H9 (cell line): ENCODE measurements at regions not wholly inside any gene's neighbourhood (a gene's known extent, or its start where the extent isn't known, plus 50 kb on each side); places are given as distances from the start of the nearest gene placed in this dataset.

Experiments
- DNase-seq: peaks from one replicate; pipeline ENCODE4 v3.0.0-alpha.2; 2017
- H2AFZ ChIP-seq: one replicate; pipeline ENCODE4 v1.6.1; 2013; ENCODE audit warnings: mild to moderate bottlenecking, low read length, control low read depth, moderate library complexity
- H2AK5ac ChIP-seq: 2 replicates; pipeline ENCODE4 v1.6.1; 2013; ENCODE audit warnings: low read length, control low read depth, mixed read lengths; ENCODE audit not compliant: insufficient read length
- H2BK120ac ChIP-seq: one replicate; pipeline ENCODE4 v1.6.1; 2013; ENCODE audit warnings: low read depth, mild to moderate bottlenecking, low read length, control low read depth, inconsistent platforms; ENCODE audit not compliant: poor library complexity, severe bottlenecking
- H2BK12ac ChIP-seq: 2 replicates; pipeline ENCODE4 v1.6.1; 2013; ENCODE audit warnings: low read length, control low read depth, mixed read lengths, low read depth; ENCODE audit not compliant: insufficient read length
- H2BK15ac ChIP-seq: 2 replicates; pipeline ENCODE4 v1.6.1; 2013; ENCODE audit warnings: low read depth, low read length, control low read depth
- H2BK20ac ChIP-seq: one replicate; pipeline ENCODE4 v1.6.1; 2013; ENCODE audit warnings: low read depth, mild to moderate bottlenecking, low read length, control low read depth, inconsistent platforms; ENCODE audit not compliant: poor library complexity, severe bottlenecking
- H2BK5ac ChIP-seq: 2 replicates; pipeline ENCODE4 v1.6.1; 2013; ENCODE audit warnings: low read length, control low read depth, mixed read lengths; ENCODE audit not compliant: insufficient read length
- H3K14ac ChIP-seq: 2 replicates; pipeline ENCODE4 v1.6.1; 2013; ENCODE audit warnings: low read length, control low read depth; ENCODE audit not compliant: insufficient read depth
- H3K18ac ChIP-seq: 2 replicates; pipeline ENCODE4 v1.6.1; 2013; ENCODE audit warnings: low read depth, mild to moderate bottlenecking, mixed read lengths, low read length, control low read depth; ENCODE audit not compliant: insufficient read length
- H3K23ac ChIP-seq: 2 replicates; pipeline ENCODE4 v1.6.1; 2013; ENCODE audit warnings: low read length, control low read depth, mixed read lengths, low read depth; ENCODE audit not compliant: insufficient read length
- H3K23me2 ChIP-seq: 2 replicates; pipeline ENCODE4 v1.6.1; 2013; ENCODE audit warnings: low read depth, mild to moderate bottlenecking, mixed read lengths, low read length, control low read depth; ENCODE audit not compliant: insufficient read length, poor library complexity, severe bottlenecking
- H3K27ac ChIP-seq: 2 replicates; pipeline ENCODE4 v1.5.1; 2013; ENCODE audit warnings: low read length, control low read depth, mixed read lengths, low read depth; ENCODE audit not compliant: insufficient read length
- H3K27me3 ChIP-seq: 2 replicates; pipeline ENCODE4 v1.6.1; 2013; ENCODE audit warnings: low read length, control low read depth, inconsistent platforms; ENCODE audit not compliant: insufficient read depth
- H3K4ac ChIP-seq: 2 replicates; pipeline ENCODE4 v1.6.1; 2013; ENCODE audit warnings: low read depth, mild to moderate bottlenecking, control low read depth, inconsistent platforms, low read length, moderate library complexity
- H3K4me1 ChIP-seq: 2 replicates; pipeline ENCODE4 v1.6.1; 2013; ENCODE audit warnings: low read length, control low read depth, inconsistent platforms; ENCODE audit not compliant: insufficient read depth
- H3K4me2 ChIP-seq: 2 replicates; pipeline ENCODE4 v1.6.1; 2013; ENCODE audit warnings: low read length, control low read depth, mixed read lengths; ENCODE audit not compliant: insufficient read length, insufficient read depth
- H3K56ac ChIP-seq: 2 replicates; pipeline ENCODE4 v1.6.1; 2013; ENCODE audit warnings: low read depth, mild to moderate bottlenecking, mixed read lengths, low read length, control low read depth; ENCODE audit not compliant: insufficient read length
- H3K79me1 ChIP-seq: 2 replicates; pipeline ENCODE4 v1.6.1; 2013; ENCODE audit warnings: low read depth, mild to moderate bottlenecking, moderate library complexity, low read length, control low read depth, inconsistent platforms; ENCODE audit not compliant: insufficient read depth, poor library complexity, severe bottlenecking
- H3K79me2 ChIP-seq: 2 replicates; pipeline ENCODE4 v1.6.1; 2013; ENCODE audit warnings: low read length, control low read depth, inconsistent platforms; ENCODE audit not compliant: insufficient read depth
- H3K9ac ChIP-seq: 2 replicates; pipeline ENCODE4 v1.6.1; 2013; ENCODE audit warnings: low read length, control low read depth, mixed read lengths; ENCODE audit not compliant: insufficient read length; ENCODE audit errors: extremely low read depth
- H3K9me3 ChIP-seq: one replicate; pipeline ENCODE4 v1.6.1; 2013; ENCODE audit warnings: low read depth, low read length, inconsistent platforms; ENCODE audit not compliant: control insufficient read depth
- H3T11ph ChIP-seq: one replicate; pipeline ENCODE4 v1.6.1; 2013; ENCODE audit warnings: mild to moderate bottlenecking, low read length, control low read depth, inconsistent platforms
- H4K20me1 ChIP-seq: one replicate; pipeline ENCODE4 v1.6.1; 2013; ENCODE audit not compliant: control insufficient read depth, insufficient read length, insufficient read depth
- H4K5ac ChIP-seq: 2 replicates; pipeline ENCODE4 v1.6.1; 2013; ENCODE audit warnings: low read depth, mild to moderate bottlenecking, mixed read lengths, low read length, control low read depth; ENCODE audit not compliant: insufficient read length
- H4K8ac ChIP-seq: replicated peaks from 2 replicates; pipeline ENCODE4 v1.6.1; 2013; ENCODE audit warnings: low read length, control low read depth, mixed read lengths, low read depth; ENCODE audit not compliant: insufficient read length
- H4K91ac ChIP-seq: 2 replicates; pipeline ENCODE4 v1.6.1; 2013; ENCODE audit warnings: low read depth, mild to moderate bottlenecking, moderate library complexity, mixed read lengths, low read length, control low read depth; ENCODE audit not compliant: insufficient read length
- H3K27ac Mint-ChIP-seq, 3 experiments: 2 replicates in 2 of 3; 3 replicates in 1 of 3; pipeline ENCODE4 v1.8.0; 2020 to 2021; ENCODE audit warnings: mixed read lengths in 3 of 3, mild to moderate bottlenecking in 1 of 3, moderate library complexity in 1 of 3
- H3K27me3 Mint-ChIP-seq: 2 replicates; pipeline ENCODE4 v1.8.0; 2021; ENCODE audit warnings: low read depth, mild to moderate bottlenecking, moderate library complexity, mixed read lengths
- H3K36me3 Mint-ChIP-seq, 3 experiments: 2 replicates in 2 of 3; 3 replicates in 1 of 3; pipeline ENCODE4 v1.8.0; 2020 to 2021; ENCODE audit warnings: low read depth in 3 of 3, mixed read lengths in 3 of 3; ENCODE audit not compliant: insufficient read depth in 1 of 3
- H3K4me1 Mint-ChIP-seq, 2 experiments: 2 replicates each; pipeline ENCODE4 v1.8.0; 2020; ENCODE audit warnings: mixed read lengths in 2 of 2
- H3K4me3 Mint-ChIP-seq, 2 experiments: 2 replicates in 1 of 2; 3 replicates in 1 of 2; pipeline ENCODE4 v1.8.0; 2020 to 2021; ENCODE audit warnings: mild to moderate bottlenecking in 2 of 2, mixed read lengths in 2 of 2, moderate library complexity in 1 of 2
- H3K9me3 Mint-ChIP-seq, 2 experiments: 2 replicates in 1 of 2; 3 replicates in 1 of 2; pipeline ENCODE4 v1.8.0; 2020; ENCODE audit warnings: mild to moderate bottlenecking in 2 of 2, mixed read lengths in 2 of 2, moderate library complexity in 1 of 2
- CTCF ChIP-seq: fragments of 200-600 bp; sonication (generic); conservative IDR thresholded peaks from 3 replicates; pipeline ENCODE4 v1.8.0; 2021; ENCODE audit warnings: antibody characterized with exemption, mild to moderate bottlenecking
- WGBS: extraction: QIAGEN DNeasy Blood & Tissue Kit; methylation state at CpG from one replicate; pipeline ENCODE4 v1.1.7; 2013; ENCODE audit warnings: missing lambda C conversion rate, low lambda C conversion rate, mixed read lengths; ENCODE audit not compliant: insufficient read length; ENCODE audit errors: extremely low coverage; 5-methylcytosine and 5-hydroxymethylcytosine counted together

DNA sequence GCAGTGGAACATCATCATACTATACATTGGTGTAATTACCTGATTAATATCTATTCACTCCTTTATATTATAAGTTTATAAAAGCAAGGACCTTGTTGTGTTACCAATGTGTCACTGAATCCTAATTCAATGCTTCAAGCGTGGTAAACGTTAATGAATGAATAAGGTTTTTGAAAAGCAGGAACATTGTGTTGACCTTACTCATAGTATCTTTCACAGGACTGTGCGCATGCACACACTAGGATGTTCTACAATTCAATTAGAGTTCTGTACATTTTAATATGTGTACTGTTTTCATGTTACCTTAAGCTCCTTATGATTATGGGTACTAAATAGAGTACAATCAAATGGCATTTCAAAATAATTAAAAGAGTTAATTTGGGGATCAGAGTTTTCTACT, 578.5 kb downstream of the BMP2 start:
- Histone ChIP-seq H4K5ac (no peak overlapping the region), H2BK12ac (no peak overlapping the region), H3K27me3 (no peaks in the 10 kb centered on the region), H3K79me1 (no peaks in the 10 kb centered on the region), H3K9me3 (no peaks in the 10 kb centered on the region), H3K4me1 (no peaks in the 10 kb centered on the region), H4K91ac (no peak overlapping the region), H2AK5ac (no peak overlapping the region), H3K18ac (no peak overlapping the region), H3K23me2 (no peaks in the 10 kb centered on the region), H2BK5ac (no peak overlapping the region), H3K56ac (no peak overlapping the region), H2AFZ (no peak overlapping the region), H3K27ac (no peak overlapping the region), H3K4me2 (no peak overlapping the region), H2BK20ac (no peak overlapping the region), H2BK120ac (no peak overlapping the region), H2BK15ac (no peak overlapping the region), H3K23ac (no peak overlapping the region), H3K9ac (no peak overlapping the region), H3K79me2 (no peaks in the 10 kb centered on the region), H3K14ac (no peak overlapping the region), H4K20me1 (no peaks in the 10 kb centered on the region), H3T11ph (no peak overlapping the region), H4K8ac (no peak overlapping the region), H3K4ac (no peak overlapping the region)
- no peak for DNase-seq
- TF ChIP-seq CTCF, result no peak
- WGBS, result no CpG with 5 or more reads among the region's 3 CpGs
- Mint-ChIP-seq H3K4me3 (no peak overlapping the region), H3K27me3 (no peaks in the 10 kb centered on the region), H3K9me3 (no peaks in the 10 kb centered on the region; a peak in 1 of 5 replicates), H3K4me1 (no peaks in the 10 kb centered on the region), H3K36me3 (no peaks in the 10 kb centered on the region), H3K27ac (no peak overlapping the region)
